Neural cell (in vitro differentiated cells): ENCODE measurements at regions not wholly inside any gene's neighbourhood (a gene's known extent, or its start where the extent isn't known, plus 50 kb on each side); places are given as distances from the start of the nearest gene placed in this dataset.

ENCODE experiments used
- CTCF ChIP-seq: fragments of 450-650 bp; IDR thresholded peaks from 2 replicates; pipeline ENCODE4 v1.5.1; 2014; ENCODE audit warnings: antibody characterized with exemption, mild to moderate bottlenecking, moderate library complexity; ENCODE audit not compliant: poor library complexity, severe bottlenecking
- SMC3 ChIP-seq: fragments of 450-650 bp; conservative IDR thresholded peaks from 2 replicates; pipeline ENCODE4 v1.6.1; 2014; ENCODE audit warnings: antibody characterized with exemption, mild to moderate bottlenecking, moderate library complexity; ENCODE audit not compliant: poor library complexity

- TF ChIP-seq SMC3 (no peak), CTCF (no peak)
These were observed 720.7 kb upstream of the ADGRB3 start for GRCh38 chr6:67914419-67914818.
